Tibial artery (tissue), 4 donors: ENCODE measurements at regions not wholly inside any gene's neighbourhood (a gene's known extent, or its start where the extent isn't known, plus 50 kb on each side); places are given as distances from the start of the nearest gene placed in this dataset.

Experiments
- DNase-seq, 2 donors: peaks; one replicate each; pipeline ENCODE4 v3.0.0-alpha.2; 2019
- H3K27ac ChIP-seq, 2 donors: fragments of 200-600 bp; sonication (generic) in 1 of 2; 1 replicate in 1 of 2; 2 replicates in 1 of 2; pipeline ENCODE4 v1.5.1; 2018 to 2019; ENCODE audit warnings: mild to moderate bottlenecking in 1 of 2
- H3K27me3 ChIP-seq, 2 donors: fragments of 200-600 bp; sonication (generic) in 1 of 2; one replicate each; pipeline versions ENCODE4 v1.5.1 to v1.6.0; 2016 to 2019
- H3K36me3 ChIP-seq, 3 donors: fragments of 200-600 bp; sonication (generic) in 2 of 3; one replicate each; pipeline ENCODE4 v1.5.1; 2016 to 2019; ENCODE audit warnings: mild to moderate bottlenecking in 2 of 3
- H3K4me1 ChIP-seq, 4 donors: fragments of 200-600 bp; sonication (generic) in 2 of 4; 1 replicate in 3 of 4; 2 replicates in 1 of 4; pipeline ENCODE4 v1.5.1; 2016 to 2019
- H3K4me3 ChIP-seq, 2 donors: fragments of 200-600 bp; sonication (generic) in 1 of 2; 1 replicate in 1 of 2; 2 replicates in 1 of 2; pipeline ENCODE4 v1.5.1; 2018 to 2019; ENCODE audit warnings: mild to moderate bottlenecking in 2 of 2
- H3K9me3 ChIP-seq, 3 donors: fragments of 200-600 bp; sonication (generic) in 1 of 3; one replicate each; pipeline ENCODE4 v1.5.1; 2016 to 2019
- intact Hi-C: fragments of 100-400 bp; cut with DNase I; formaldehyde crosslinking; loops from one replicate; pipeline ENCODE4 v1.15.0; 2023; ENCODE audit warnings: low total_unique reads
- TF ChIP-seq, protein P1 (sequence below), 2 experiments: fragments of 200-600 bp in 1 of 2; fragments of 450-650 bp in 1 of 2; IDR thresholded peaks; one replicate each; pipeline ENCODE4 v1.5.1; 2017 to 2019; ENCODE audit warnings: antibody characterized with exemption in 2 of 2, mild to moderate bottlenecking in 1 of 2, moderate library complexity in 1 of 2

DNA sequence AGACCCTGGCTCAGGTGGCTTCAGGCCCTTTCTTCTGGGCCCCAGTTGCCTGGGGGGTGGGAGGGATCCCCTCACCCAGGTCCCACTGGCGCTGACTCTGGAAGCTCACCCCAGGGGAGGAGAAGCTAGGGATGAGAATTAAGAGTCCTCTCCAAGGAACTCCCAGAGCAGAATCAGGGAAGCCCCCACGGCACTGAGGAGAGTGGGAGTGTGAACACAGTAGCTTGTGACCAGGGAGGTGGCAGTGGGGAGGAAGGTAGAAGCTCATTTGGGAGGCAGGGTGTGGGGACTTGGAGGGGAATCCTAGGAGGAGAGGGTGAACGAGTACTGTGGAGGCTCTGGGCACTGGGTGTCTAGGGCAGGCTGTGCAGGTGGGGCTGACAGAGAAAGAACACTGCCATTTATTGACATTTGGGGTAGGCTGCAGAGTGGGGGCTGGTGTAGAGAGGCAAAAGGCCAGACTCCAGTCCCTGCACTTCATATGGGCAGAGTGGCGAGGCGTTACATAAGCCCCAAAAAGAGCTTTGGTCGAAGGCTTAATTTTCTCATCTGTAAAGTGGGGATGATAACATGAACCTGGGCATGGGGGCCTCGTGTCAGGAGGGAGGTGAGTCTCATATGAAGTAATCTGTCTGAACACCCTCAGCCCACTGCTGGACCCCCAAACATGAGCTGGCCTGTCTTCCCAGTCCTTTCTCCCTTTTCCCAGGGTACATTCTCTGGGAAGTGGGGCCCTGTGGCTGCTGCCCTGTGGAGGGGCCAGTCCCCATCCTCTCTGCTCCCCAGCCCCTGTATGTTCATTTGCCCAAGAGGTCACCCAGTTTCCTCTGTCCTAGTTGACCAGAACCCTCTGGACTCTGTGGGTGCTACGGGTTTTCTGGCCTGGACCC, 80.5 kb downstream of the VEGFA start:
- Histone ChIP-seq H3K4me1 (peaks cover 0 to 7% (median 0%) of the 10 kb centered on the region in 4 donors), H3K27me3 (no peaks in the 10 kb centered on the region), H3K9me3 (no peaks in the 10 kb centered on the region), H3K36me3 (no peaks in the 10 kb centered on the region), H3K4me3 (no peak overlapping the region), H3K27ac (no peak overlapping the region)
- DNase-seq: no peak
- TF ChIP-seq, protein P1, sequence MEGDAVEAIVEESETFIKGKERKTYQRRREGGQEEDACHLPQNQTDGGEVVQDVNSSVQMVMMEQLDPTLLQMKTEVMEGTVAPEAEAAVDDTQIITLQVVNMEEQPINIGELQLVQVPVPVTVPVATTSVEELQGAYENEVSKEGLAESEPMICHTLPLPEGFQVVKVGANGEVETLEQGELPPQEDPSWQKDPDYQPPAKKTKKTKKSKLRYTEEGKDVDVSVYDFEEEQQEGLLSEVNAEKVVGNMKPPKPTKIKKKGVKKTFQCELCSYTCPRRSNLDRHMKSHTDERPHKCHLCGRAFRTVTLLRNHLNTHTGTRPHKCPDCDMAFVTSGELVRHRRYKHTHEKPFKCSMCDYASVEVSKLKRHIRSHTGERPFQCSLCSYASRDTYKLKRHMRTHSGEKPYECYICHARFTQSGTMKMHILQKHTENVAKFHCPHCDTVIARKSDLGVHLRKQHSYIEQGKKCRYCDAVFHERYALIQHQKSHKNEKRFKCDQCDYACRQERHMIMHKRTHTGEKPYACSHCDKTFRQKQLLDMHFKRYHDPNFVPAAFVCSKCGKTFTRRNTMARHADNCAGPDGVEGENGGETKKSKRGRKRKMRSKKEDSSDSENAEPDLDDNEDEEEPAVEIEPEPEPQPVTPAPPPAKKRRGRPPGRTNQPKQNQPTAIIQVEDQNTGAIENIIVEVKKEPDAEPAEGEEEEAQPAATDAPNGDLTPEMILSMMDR (IDR thresholded peaks at IDR 0.05): no peak
- intact Hi-C loops: no loop called here

DNA sequence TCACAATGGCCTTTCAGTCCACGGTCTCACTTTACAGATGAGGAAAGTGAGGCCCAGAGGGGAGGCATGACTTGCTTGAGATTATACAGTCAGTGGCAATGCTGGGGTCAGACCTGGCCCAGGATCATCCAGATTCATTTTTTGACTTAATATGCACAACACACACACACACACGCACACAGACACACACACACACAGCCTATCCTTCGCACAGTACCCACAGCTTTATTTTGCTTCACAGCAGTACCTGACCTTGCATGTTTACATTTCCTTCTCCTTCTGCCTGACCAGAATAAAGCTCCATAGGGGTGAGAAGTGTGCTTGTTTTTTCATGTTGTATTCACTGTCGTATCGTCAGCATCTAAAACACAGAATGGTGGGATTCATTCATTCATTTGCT, 79.8 kb downstream of the VEGFA start:
- H3K9me3 ChIP-seq: no peaks in the 10 kb centered on the region
- H3K4me1 ChIP-seq: peaks cover 0 to 7% (median 0%) of the 10 kb centered on the region in 4 donors
- H3K27ac ChIP-seq: no peak overlapping the region
- DNase-seq: no peak
- TF ChIP-seq, protein P1 (IDR thresholded peaks at IDR 0.05): no peak
- no peaks in the 10 kb centered on the region for H3K27me3 ChIP-seq
- intact Hi-C loops: no loop called here
- H3K36me3 ChIP-seq: no peaks in the 10 kb centered on the region
- no peak overlapping the region for H3K4me3 ChIP-seq

DNA sequence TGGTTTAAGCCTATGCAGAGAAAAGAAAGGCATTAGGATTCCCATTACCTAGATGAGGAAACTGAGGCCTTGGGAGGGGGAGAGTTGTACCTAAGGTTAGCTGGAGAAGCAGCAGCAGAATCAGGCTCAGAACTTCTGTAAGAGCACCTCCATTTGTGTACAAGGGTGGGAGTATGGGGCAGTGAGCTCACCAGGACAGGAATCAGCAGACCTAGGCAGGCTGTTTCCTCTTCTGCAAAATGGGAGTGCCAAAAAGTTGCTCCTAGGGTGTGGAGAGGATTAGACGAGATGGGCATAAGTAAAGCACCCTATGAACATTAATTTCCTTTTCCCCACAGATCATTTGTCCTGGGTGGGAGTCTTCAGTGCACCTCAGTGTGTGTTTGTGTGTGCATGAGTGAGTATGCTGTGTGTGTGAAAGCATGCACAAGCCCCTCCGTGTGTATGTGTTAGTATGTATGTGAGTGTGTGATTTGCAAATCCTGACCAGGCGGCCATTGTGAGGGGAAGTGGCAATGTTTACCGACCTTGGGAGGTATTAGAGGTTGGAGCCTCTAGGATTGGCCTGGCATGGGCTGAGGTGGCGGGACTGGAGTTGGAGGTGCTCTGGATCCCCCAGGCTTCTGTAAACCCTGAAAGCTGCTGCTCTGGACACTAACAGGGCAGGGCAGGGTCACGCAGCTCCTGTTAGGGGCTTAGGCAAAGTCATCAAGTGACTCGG, 78.8 kb downstream of the VEGFA start:
- Histone ChIP-seq H3K27ac (no peak overlapping the region), H3K4me3 (no peak overlapping the region), H3K4me1 (peaks cover 0 to 7% (median 0%) of the 10 kb centered on the region in 4 donors), H3K36me3 (no peaks in the 10 kb centered on the region), H3K9me3 (no peaks in the 10 kb centered on the region), H3K27me3 (peaks cover 0 to 3% of the 10 kb centered on the region in 2 donors)
- TF ChIP-seq, protein P1 (IDR thresholded peaks at IDR 0.05): no peak
- no peak for DNase-seq
- intact Hi-C loops: no loop called here

DNA sequence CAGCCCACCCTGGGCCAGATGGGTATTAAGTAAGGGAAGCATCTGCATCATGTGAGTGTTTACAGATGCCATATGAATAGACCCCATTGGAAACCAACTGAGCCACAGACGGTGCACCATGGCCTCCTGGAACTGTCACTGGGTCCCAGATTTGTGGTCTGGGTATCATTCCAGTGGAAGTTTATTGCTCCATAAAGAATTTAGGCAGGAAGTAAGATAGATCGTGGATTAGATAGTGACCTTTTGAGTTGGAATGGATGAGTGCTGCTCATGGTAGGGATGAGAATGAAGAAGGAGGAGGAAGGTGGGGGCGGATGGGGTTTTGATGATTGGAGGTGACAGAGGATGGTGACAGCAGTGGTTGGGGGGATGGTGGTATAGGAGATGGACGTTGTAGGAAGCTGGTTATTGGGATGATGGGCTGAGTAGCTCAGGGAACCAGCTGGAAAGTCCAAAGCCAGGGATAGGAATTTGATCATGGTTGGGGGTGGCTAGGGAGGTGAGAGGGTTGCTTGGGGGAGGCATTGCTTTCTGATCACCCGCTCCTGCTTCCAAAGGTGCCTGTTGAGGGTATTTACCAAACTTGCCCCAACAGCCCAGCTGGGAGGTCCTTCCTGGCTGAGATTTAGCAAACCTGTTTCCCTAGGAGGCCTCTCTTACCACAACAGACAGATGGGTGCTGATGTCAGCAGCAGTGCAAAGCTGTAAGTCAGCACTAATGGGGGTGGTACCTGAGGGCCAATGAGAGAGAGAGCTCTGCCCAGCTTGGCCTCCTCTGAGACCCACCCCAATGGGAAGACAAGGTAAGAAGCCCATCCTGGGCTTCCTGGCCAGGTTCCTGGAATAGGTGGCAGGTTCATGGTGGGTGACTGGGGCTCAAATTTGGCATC, 78.0 kb downstream of the VEGFA start:
- H3K9me3 ChIP-seq: no peaks in the 10 kb centered on the region
- H3K4me1 ChIP-seq: peaks cover 0 to 7% (median 0%) of the 10 kb centered on the region in 4 donors
- no peak overlapping the region for H3K27ac ChIP-seq
- intact Hi-C loops: no loop called here
- no peak for DNase-seq
- peaks cover 0 to 3% of the 10 kb centered on the region in 2 donors for H3K27me3 ChIP-seq
- H3K36me3 ChIP-seq: no peaks in the 10 kb centered on the region
- TF ChIP-seq, protein P1 (IDR thresholded peaks at IDR 0.05): no peak
- no peak overlapping the region for H3K4me3 ChIP-seq

DNA sequence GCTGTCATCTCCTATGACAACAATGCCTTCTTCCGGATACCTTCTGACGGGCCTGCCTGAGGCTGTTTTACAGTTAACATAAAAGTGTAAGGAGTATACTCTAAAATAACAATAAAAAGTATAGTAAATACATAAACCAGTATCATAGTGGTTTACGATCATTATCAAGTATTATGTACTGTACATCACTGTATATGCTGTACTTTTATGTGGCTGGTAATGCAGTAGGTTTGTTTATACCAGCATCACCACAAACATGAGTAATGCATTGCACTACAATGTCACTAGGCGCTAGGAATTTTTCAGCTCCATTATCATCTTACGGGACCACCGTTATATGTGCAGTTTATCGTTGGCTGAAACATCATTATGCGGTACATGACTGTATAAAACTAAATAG, 76.5 kb downstream of the VEGFA start:
- no peaks in the 10 kb centered on the region for H3K36me3 ChIP-seq
- TF ChIP-seq, protein P1 (IDR thresholded peaks at IDR 0.05): no peak
- no peak overlapping the region for H3K4me3 ChIP-seq
- intact Hi-C loops: no loop called here
- H3K9me3 ChIP-seq: no peaks in the 10 kb centered on the region
- peaks cover 0 to 7% (median 0%) of the 10 kb centered on the region in 4 donors for H3K4me1 ChIP-seq
- DNase-seq: no peak
- H3K27me3 ChIP-seq: peaks cover 0 to 3% of the 10 kb centered on the region in 2 donors
- H3K27ac ChIP-seq: no peak overlapping the region
